ENCODE measurements at regions not wholly inside any gene's neighbourhood (a gene's known extent, or its start where the extent isn't known, plus 50 kb on each side); places are given as distances from the start of the nearest gene placed in this dataset.

DNA sequence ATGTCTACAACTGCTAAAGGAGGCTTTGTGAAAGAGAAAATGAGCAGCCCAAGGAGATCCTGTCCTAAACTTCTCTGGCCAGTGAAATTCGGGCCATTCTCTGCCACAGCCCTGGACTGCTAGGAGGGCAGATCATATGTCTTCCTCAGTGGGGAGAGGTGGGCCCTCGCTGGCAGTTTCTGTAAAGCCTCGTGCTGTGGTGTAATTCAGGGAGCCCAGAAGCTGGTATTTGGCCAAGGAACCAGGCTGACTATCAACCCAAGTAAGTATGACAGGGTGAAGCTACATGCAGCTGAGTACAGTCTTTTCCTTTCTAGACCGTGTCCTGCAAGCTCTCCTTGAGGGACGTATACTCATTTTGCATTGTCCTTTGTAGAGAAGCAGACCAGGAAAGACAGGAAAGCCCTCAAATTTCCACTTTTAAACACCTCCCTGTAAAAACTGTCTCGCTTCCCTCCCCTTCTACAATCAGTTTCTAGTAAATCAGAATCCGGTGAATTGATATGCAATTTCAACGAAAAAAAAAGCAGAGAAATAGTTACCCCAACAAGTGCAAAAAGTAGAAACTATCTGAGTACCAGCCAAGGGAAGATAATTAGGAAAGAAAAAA lies 106.8 kb downstream of the DAD1 start:
- Histone ChIP-seq H3K23ac (ENCODE audit: insufficient read length) (no peak overlapping the region), H3K9ac (replicated peaks in 1 of 4; ENCODE audit: extremely low read depth in 1 of 4, low read depth in 3 of 4, low read length in 3 of 4) (no peak overlapping the region), H3K27ac (ENCODE audit: low read depth, low read length) (no peak overlapping the region), H3K36me3 (ENCODE audit: control insufficient read depth in 2 of 4, insufficient read depth in 4 of 4, low read length in 3 of 4) (no peaks in the 10 kb centered on the region), H2BK15ac (ENCODE audit: low read length) (no peak overlapping the region), H3K79me2 (ENCODE audit: control insufficient read depth in 1 of 2, insufficient read depth in 2 of 2, low read length in 2 of 2) (no peaks in the 10 kb centered on the region), H4K8ac (ENCODE audit: extremely low read depth, insufficient read depth, low read length) (no peak overlapping the region), H3K9me3 (ENCODE audit: insufficient read depth in 2 of 2, low read depth in 1 of 2, low read length in 1 of 2) (no peaks in the 10 kb centered on the region), H3K79me1 (ENCODE audit: low read depth, low read length) (no peaks in the 10 kb centered on the region), H3K4me2 (ENCODE audit: insufficient read depth in 1 of 2, low read depth in 2 of 2, low read length in 2 of 2) (no peak overlapping the region), H2BK120ac (replicated peaks; ENCODE audit: low read depth, low read length) (no peak overlapping the region), H2BK5ac (ENCODE audit: low read depth, low read length) (no peak overlapping the region), H3K4me3 (ENCODE audit: extremely low read depth in 1 of 4, insufficient read depth in 2 of 4, low read depth in 3 of 4, low read length in 4 of 4) (no peak overlapping the region), H2AK5ac (ENCODE audit: low read depth, low read length) (no peak overlapping the region), H4K5ac (ENCODE audit: insufficient read length, low read depth, low read length) (no peak overlapping the region), H4K91ac (replicated peaks; ENCODE audit: insufficient read length, low read length) (no peak overlapping the region), H2BK12ac (ENCODE audit: low read depth, low read length) (peak overlapping the region; percentile 7; the same call in 1 of the 2 replicates), H3K4me1 (replicated peaks in 1 of 4; ENCODE audit: control insufficient read depth in 3 of 4, insufficient read depth in 4 of 4, low read length in 3 of 4) (peaks cover 0 to 8% (median 5%) of the 10 kb centered on the region in 4 experiments; a peak in 4 of 7 replicates), H3K27me3 (replicated peaks in 1 of 4; ENCODE audit: control insufficient read depth in 3 of 4, extremely low read depth in 1 of 4, insufficient read depth in 3 of 4, low read length in 3 of 4) (no peaks in the 10 kb centered on the region; a peak in 1 of 7 replicates), H2AFZ (ENCODE audit: low read length) (0 out of 2 replicates have a peak overlapping the region, but pooled peaks have one; percentile 20), H3K14ac (ENCODE audit: insufficient read length) (no peak overlapping the region), H3K56ac (replicated peaks; ENCODE audit: insufficient read length, low read depth, low read length) (no peak overlapping the region), H2BK20ac (ENCODE audit: low read length) (no peak overlapping the region), H3K4ac (replicated peaks; ENCODE audit: insufficient read length, low read depth, low read length) (no peak overlapping the region), H3K23me2 (ENCODE audit: low read depth, low read length) (no peaks in the 10 kb centered on the region), H4K20me1 (replicated peaks in 1 of 2; ENCODE audit: control insufficient read depth in 1 of 2, insufficient read depth in 2 of 2, low read length in 2 of 2) (no peaks in the 10 kb centered on the region), H3K18ac (ENCODE audit: extremely low read depth, low read length) (no peak overlapping the region)
- POLR2A ChIA-PET (ENCODE audit: partially characterized antibody): interaction anchor here (0.5 kb wide), 1 partner anchor 12 kb away, joined by 3 read pairs; no protein-coding TSS in a partner anchor
- no peak for FAIRE-seq
- CTCF ChIA-PET (ENCODE audit: partially characterized antibody): interaction anchor here (0.7 to 1.5 kb wide), 10 partner anchors 8 to 370 kb away, joined by 3 to 4 read pairs (median 3); no protein-coding TSS in a partner anchor
- WGBS, 2 experiments (ENCODE audit: extremely low coverage in 1 of 2, insufficient coverage in 1 of 2, insufficient read length in 1 of 2, insufficient replicate concordance in 2 of 2, low coverage in 1 of 2, low lambda C conversion rate in 2 of 2, missing lambda C conversion rate in 1 of 2): 81% methylated on average over 8 of the region's 8 CpGs; no CpG with 5 or more reads in 1 of the 2 experiments
- no peak for DNase-seq (ENCODE audit: low read depth in 1 of 2, low spot score in 2 of 2)
- TF ChIP-seq ASH2L (IDR thresholded peaks at IDR 0.05; ENCODE audit: low read length): no peak
- no peak for TF ChIP-seq GABPA (IDR thresholded peaks at IDR 0.05; ENCODE audit: borderline replicate concordance, insufficient read depth, low read length)
- TF ChIP-seq SUZ12 (IDR thresholded peaks at IDR 0.05; ENCODE audit: low read length): no peak
- TF ChIP-seq POLR2AphosphoS5 (IDR thresholded peaks at IDR 0.05; ENCODE audit: low read depth, low read length): no peak
- no peak for TF ChIP-seq TAF7 (optimal IDR thresholded peaks at IDR 0.05; ENCODE audit: borderline replicate concordance, low read depth, low read length)
- no peak for TF ChIP-seq RFX5 (IDR thresholded peaks at IDR 0.05; ENCODE audit: borderline replicate concordance, low read depth, low read length)
